ENCODE measurements at regions not wholly inside any gene's neighbourhood (a gene's known extent, or its start where the extent isn't known, plus 50 kb on each side); places are given as distances from the start of the nearest gene placed in this dataset.

- TF ChIP-seq CSRNP3 (CRISPR knock-in tag; IDR thresholded peaks at IDR 0.05) = no peak
- TF ChIP-seq TOX (CRISPR knock-in tag; IDR thresholded peaks at IDR 0.05; ENCODE audit: borderline replicate concordance) = no peak
- TF ChIP-seq BACH2 (CRISPR knock-in tag; IDR thresholded peaks at IDR 0.05; ENCODE audit: borderline replicate concordance) = no peak
- no peak for TF ChIP-seq CSDC2 (CRISPR knock-in tag; IDR thresholded peaks at IDR 0.05)
- TF ChIP-seq ZC3H10 (CRISPR knock-in tag; IDR thresholded peaks at IDR 0.05) = no peak
- no peak for TF ChIP-seq ARNTL (CRISPR knock-in tag; IDR thresholded peaks at IDR 0.05; ENCODE audit: borderline replicate concordance, low read depth)
- TF ChIP-seq ZNF8 (CRISPR knock-in tag; IDR thresholded peaks at IDR 0.05) = no peak
- no peak for TF ChIP-seq SNAI2 (CRISPR knock-in tag; IDR thresholded peaks at IDR 0.05)
- TF ChIP-seq ZNF70 (CRISPR knock-in tag; IDR thresholded peaks at IDR 0.05) = no peak
- TF ChIP-seq RARB (CRISPR knock-in tag; IDR thresholded peaks at IDR 0.05) = no peak
Observed at GRCh38 chr11:95360377-95361075, 129.5 kb upstream of the SESN3 start.

Data from SK-N-SH treated with all-trans-retinoic acid at 6 μM for 48 hours (cell line).